WTC11 (cell line): ENCODE measurements at regions not wholly inside any gene's neighbourhood (a gene's known extent, or its start where the extent isn't known, plus 50 kb on each side); places are given as distances from the start of the nearest gene placed in this dataset.

Experiments used
- CBFB ChIP-seq: sonication (generic); formaldehyde crosslinking; IDR thresholded peaks from 2 replicates; pipeline ENCODE4 v1.8.1; 2022; ENCODE audit warnings: mild to moderate bottlenecking, low read depth, missing genetic modification reagents
- ESRRA ChIP-seq: sonication (generic); formaldehyde crosslinking; IDR thresholded peaks from 2 replicates; pipeline ENCODE4 v1.8.1; 2022; ENCODE audit warnings: mild to moderate bottlenecking, missing genetic modification reagents, borderline replicate concordance
- FOXJ3 ChIP-seq: sonication (generic); formaldehyde crosslinking; IDR thresholded peaks from 2 replicates; pipeline ENCODE4 v1.9.0; 2021; ENCODE audit warnings: missing genetic modification reagents, mild to moderate bottlenecking, borderline replicate concordance
- GABPB1 ChIP-seq: sonication (generic); formaldehyde crosslinking; IDR thresholded peaks from 2 replicates; pipeline ENCODE4 v1.8.1; 2023; ENCODE audit warnings: mild to moderate bottlenecking, missing genetic modification reagents
- GTF2I ChIP-seq: fragments of 250-450 bp; sonication (Bioruptor Pico); conservative IDR thresholded peaks from 2 replicates; pipeline ENCODE4 v1.4.0; 2021; ENCODE audit warnings: mild to moderate bottlenecking
- MXD4 ChIP-seq: fragments of 250-450 bp; sonication (Bioruptor Pico); IDR thresholded peaks from 2 replicates; pipeline ENCODE4 v1.8.0; 2021; ENCODE audit warnings: mild to moderate bottlenecking, moderate library complexity, borderline replicate concordance
- SMAD3 ChIP-seq: sonication (generic); formaldehyde crosslinking; IDR thresholded peaks from 2 replicates; pipeline ENCODE4 v1.8.0; 2022; ENCODE audit warnings: missing genetic modification reagents, mild to moderate bottlenecking, borderline replicate concordance
- TEAD4 ChIP-seq: sonication (generic); formaldehyde crosslinking; IDR thresholded peaks from 2 replicates; pipeline ENCODE4 v1.8.0; 2022; ENCODE audit warnings: mild to moderate bottlenecking, missing genetic modification reagents
- TF ChIP-seq, protein P1 (sequence below): fragments of 200-600 bp; IDR thresholded peaks from 2 replicates; pipeline ENCODE4 v1.8.0; 2022; ENCODE audit warnings: antibody characterized with exemption
- TF ChIP-seq, protein P2 (sequence below): sonication (generic); formaldehyde crosslinking; IDR thresholded peaks from 2 replicates; pipeline ENCODE4 v1.8.0; 2023; ENCODE audit warnings: mild to moderate bottlenecking, missing genetic modification reagents
- TF ChIP-seq, protein P3 (sequence below): sonication (generic); formaldehyde crosslinking; IDR thresholded peaks from 2 replicates; pipeline ENCODE4 v1.8.1; 2022; ENCODE audit warnings: low read depth, missing genetic modification reagents, borderline replicate concordance
- TF ChIP-seq, protein P4 (sequence below): sonication (generic); formaldehyde crosslinking; IDR thresholded peaks from 2 replicates; pipeline ENCODE4 v1.8.1; 2022; ENCODE audit warnings: mild to moderate bottlenecking, missing genetic modification reagents, moderate library complexity, borderline replicate concordance
- TF ChIP-seq, protein P5 (sequence below): sonication (generic); formaldehyde crosslinking; IDR thresholded peaks from 2 replicates; pipeline ENCODE4 v1.8.1; 2023; ENCODE audit warnings: mild to moderate bottlenecking, missing genetic modification reagents
- TF ChIP-seq, protein P6 (sequence below): sonication (generic); formaldehyde crosslinking; IDR thresholded peaks from 2 replicates; pipeline ENCODE4 v1.8.0; 2022; ENCODE audit warnings: mild to moderate bottlenecking, missing genetic modification reagents

DNA sequence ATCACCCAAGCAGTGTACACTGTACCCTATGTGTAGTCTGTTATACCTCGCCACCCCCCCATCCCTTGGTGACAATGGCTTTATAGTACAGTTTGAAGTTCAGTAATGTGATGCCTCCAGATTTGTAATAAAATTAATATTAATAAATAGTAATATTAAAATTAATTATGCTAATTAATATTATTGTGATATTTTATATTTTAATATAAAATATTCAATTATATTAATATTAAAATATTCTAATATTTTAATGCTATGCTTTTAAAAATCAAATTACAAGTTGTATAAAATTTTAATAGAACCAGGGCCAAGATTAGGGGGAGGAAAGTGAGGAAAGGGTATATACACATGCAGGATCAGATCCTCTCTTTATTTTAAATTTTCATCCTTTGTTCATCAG lies 147.7 kb upstream of the MAP3K1 start:
- TF ChIP-seq, protein P1, sequence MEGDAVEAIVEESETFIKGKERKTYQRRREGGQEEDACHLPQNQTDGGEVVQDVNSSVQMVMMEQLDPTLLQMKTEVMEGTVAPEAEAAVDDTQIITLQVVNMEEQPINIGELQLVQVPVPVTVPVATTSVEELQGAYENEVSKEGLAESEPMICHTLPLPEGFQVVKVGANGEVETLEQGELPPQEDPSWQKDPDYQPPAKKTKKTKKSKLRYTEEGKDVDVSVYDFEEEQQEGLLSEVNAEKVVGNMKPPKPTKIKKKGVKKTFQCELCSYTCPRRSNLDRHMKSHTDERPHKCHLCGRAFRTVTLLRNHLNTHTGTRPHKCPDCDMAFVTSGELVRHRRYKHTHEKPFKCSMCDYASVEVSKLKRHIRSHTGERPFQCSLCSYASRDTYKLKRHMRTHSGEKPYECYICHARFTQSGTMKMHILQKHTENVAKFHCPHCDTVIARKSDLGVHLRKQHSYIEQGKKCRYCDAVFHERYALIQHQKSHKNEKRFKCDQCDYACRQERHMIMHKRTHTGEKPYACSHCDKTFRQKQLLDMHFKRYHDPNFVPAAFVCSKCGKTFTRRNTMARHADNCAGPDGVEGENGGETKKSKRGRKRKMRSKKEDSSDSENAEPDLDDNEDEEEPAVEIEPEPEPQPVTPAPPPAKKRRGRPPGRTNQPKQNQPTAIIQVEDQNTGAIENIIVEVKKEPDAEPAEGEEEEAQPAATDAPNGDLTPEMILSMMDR, result no peak
- TF ChIP-seq, protein P2, sequence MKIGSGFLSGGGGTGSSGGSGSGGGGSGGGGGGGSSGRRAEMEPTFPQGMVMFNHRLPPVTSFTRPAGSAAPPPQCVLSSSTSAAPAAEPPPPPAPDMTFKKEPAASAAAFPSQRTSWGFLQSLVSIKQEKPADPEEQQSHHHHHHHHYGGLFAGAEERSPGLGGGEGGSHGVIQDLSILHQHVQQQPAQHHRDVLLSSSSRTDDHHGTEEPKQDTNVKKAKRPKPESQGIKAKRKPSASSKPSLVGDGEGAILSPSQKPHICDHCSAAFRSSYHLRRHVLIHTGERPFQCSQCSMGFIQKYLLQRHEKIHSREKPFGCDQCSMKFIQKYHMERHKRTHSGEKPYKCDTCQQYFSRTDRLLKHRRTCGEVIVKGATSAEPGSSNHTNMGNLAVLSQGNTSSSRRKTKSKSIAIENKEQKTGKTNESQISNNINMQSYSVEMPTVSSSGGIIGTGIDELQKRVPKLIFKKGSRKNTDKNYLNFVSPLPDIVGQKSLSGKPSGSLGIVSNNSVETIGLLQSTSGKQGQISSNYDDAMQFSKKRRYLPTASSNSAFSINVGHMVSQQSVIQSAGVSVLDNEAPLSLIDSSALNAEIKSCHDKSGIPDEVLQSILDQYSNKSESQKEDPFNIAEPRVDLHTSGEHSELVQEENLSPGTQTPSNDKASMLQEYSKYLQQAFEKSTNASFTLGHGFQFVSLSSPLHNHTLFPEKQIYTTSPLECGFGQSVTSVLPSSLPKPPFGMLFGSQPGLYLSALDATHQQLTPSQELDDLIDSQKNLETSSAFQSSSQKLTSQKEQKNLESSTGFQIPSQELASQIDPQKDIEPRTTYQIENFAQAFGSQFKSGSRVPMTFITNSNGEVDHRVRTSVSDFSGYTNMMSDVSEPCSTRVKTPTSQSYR (CRISPR knock-in tag), result no peak
- no peak for TF ChIP-seq CBFB (CRISPR knock-in tag)
- no peak for TF ChIP-seq GABPB1
- TF ChIP-seq, protein P3, sequence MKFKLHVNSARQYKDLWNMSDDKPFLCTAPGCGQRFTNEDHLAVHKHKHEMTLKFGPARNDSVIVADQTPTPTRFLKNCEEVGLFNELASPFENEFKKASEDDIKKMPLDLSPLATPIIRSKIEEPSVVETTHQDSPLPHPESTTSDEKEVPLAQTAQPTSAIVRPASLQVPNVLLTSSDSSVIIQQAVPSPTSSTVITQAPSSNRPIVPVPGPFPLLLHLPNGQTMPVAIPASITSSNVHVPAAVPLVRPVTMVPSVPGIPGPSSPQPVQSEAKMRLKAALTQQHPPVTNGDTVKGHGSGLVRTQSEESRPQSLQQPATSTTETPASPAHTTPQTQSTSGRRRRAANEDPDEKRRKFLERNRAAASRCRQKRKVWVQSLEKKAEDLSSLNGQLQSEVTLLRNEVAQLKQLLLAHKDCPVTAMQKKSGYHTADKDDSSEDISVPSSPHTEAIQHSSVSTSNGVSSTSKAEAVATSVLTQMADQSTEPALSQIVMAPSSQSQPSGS (CRISPR knock-in tag), result no peak
- no peak for TF ChIP-seq SMAD3
- TF ChIP-seq ESRRA (CRISPR knock-in tag), result no peak
- TF ChIP-seq, protein P4, sequence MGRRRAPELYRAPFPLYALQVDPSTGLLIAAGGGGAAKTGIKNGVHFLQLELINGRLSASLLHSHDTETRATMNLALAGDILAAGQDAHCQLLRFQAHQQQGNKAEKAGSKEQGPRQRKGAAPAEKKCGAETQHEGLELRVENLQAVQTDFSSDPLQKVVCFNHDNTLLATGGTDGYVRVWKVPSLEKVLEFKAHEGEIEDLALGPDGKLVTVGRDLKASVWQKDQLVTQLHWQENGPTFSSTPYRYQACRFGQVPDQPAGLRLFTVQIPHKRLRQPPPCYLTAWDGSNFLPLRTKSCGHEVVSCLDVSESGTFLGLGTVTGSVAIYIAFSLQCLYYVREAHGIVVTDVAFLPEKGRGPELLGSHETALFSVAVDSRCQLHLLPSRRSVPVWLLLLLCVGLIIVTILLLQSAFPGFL, result no peak
- TF ChIP-seq MXD4 (CRISPR knock-in tag), result no peak
- no peak for TF ChIP-seq FOXJ3 (CRISPR knock-in tag)
- TF ChIP-seq, protein P5, sequence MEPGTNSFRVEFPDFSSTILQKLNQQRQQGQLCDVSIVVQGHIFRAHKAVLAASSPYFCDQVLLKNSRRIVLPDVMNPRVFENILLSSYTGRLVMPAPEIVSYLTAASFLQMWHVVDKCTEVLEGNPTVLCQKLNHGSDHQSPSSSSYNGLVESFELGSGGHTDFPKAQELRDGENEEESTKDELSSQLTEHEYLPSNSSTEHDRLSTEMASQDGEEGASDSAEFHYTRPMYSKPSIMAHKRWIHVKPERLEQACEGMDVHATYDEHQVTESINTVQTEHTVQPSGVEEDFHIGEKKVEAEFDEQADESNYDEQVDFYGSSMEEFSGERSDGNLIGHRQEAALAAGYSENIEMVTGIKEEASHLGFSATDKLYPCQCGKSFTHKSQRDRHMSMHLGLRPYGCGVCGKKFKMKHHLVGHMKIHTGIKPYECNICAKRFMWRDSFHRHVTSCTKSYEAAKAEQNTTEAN (CRISPR knock-in tag), result no peak
- TF ChIP-seq, protein P6, sequence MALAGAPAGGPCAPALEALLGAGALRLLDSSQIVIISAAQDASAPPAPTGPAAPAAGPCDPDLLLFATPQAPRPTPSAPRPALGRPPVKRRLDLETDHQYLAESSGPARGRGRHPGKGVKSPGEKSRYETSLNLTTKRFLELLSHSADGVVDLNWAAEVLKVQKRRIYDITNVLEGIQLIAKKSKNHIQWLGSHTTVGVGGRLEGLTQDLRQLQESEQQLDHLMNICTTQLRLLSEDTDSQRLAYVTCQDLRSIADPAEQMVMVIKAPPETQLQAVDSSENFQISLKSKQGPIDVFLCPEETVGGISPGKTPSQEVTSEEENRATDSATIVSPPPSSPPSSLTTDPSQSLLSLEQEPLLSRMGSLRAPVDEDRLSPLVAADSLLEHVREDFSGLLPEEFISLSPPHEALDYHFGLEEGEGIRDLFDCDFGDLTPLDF (CRISPR knock-in tag), result no peak
- no peak for TF ChIP-seq GTF2I (CRISPR knock-in tag)
- TF ChIP-seq TEAD4 (CRISPR knock-in tag), result no peak
